HG03095 (cell line): ENCODE measurements at regions not wholly inside any gene's neighbourhood (a gene's known extent, or its start where the extent isn't known, plus 50 kb on each side); places are given as distances from the start of the nearest gene placed in this dataset.
"Not testable (repeated sequence)": the region's sequence is repeated elsewhere in the genome, so short reads cannot be mapped to it uniquely, and the experiment has no call there.

Experiments
- ATAC-seq: cut with Tn5 transposase; IDR thresholded peaks from one replicate; pipeline ENCODE4 v1.9.1; 2021; ENCODE audit warnings: moderate library complexity; ENCODE audit not compliant: unreplicated experiment

DNA sequence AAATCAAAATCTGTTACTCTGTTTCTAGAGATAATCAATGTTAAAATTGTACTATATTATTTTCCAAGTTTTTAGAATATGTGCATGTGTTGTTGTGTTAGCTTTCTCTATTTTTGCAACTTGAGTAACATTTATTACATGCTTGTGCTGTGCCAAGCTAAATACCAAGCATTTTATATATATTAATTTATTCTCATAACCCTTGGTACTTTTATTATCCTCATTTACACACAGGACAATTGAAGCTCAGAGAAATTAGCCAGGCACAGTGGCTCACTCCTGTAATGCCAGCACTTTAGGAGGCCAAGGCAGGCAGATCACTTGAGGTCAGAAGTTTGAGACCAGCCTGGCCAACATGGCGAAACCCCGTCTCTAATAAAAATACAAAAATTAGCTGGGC lies 254.0 kb upstream of the DMRT1 start:
- ATAC-seq, result no peak

DNA sequence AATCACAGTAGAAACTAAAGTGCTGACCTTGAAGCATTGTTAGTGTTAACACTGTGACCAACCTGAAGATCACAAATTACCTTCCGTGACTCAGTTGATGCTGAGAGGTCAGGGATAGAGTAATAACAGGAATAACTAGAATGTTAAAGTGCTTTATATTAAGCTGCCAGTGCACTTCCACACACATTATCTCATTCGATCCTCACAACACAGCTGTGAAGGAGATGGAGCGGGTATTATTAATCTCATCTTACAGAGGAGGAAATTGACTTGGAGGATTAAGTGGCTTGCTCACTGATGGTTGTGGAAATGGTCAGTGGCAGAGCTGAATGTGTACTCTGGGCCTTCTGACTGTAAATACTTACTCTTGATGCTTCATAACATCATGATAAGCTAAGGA lies 252.5 kb upstream of the DMRT1 start:
- ATAC-seq, result no peak

DNA sequence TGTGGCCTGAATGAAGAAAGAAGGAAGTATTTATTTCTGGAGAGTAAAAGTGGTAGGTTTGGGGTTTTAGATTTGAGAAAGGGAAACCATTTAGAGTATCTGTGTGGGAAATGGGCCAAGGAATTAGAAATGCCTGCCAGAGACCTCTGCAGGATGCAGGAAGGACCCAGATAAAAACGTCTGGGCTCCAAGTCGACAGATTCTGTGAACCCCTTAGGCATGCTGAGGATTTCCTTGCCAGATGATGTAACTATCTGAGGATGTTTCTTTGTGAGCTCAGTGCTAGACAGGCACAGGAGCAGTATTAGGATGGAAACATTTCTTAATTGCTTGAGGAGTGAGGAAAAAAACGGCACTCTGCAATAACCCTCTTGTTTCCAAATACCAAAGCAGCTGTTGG lies 251.8 kb upstream of the DMRT1 start:
- ATAC-seq, result no peak

DNA sequence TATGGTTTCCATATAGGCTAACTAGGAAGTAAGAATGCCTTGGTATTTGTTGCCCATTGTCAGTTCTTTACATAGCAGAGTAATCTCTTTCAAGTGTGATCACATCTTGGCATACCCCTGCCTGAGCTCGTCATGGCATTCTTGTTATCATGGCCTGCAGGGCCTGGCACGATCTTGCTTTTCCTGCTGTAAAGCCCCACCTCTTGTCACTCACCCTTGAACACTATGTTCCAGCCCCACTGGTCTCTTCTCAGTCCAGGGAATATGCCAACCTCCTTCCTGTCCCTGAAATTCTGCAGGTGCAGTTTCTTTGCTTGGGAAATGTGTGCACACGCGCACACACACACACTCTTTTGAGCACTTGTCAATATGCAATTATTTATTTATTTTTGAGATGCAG lies 250.2 kb upstream of the DMRT1 start:
- ATAC-seq, result no peak

DNA sequence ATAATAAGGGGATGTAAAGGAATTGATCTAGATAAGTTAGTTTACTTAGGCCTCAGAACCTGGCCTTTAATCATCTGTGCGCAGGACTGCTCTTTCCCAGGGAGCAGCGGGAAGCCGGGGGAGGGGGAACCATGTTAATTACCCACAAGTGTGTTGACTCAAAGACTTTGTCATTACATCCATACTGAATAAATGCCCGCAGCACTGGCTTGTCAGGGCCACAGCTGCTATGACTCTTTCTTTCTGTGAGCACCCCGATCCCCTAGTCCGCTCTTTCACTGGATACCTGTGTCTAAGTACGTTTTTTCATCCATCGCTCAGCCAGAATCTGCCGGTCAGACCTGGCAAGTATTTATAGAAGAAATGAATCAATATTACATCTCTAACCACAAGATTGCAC lies 249.3 kb upstream of the DMRT1 start:
- ATAC-seq, result no peak

DNA sequence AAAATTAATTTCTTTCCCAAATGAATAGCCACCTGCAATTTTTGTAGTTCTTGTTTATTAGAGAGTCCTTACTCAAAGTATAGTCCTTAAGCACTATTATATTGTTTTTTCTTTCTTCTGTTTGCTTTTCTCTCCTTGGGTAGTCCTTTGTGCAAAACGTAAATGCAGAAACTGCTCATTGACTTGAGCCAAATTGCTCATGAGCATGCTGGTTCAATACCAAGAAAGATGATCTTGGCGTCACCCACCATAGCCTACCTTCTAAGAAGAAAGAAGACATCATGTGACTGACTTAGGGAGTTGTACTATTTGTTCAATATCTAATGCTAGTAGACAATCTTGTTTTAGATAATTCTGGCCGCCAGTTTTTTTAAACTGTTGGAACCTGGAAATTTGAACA lies 248.8 kb upstream of the DMRT1 start:
- ATAC-seq, result no peak

DNA sequence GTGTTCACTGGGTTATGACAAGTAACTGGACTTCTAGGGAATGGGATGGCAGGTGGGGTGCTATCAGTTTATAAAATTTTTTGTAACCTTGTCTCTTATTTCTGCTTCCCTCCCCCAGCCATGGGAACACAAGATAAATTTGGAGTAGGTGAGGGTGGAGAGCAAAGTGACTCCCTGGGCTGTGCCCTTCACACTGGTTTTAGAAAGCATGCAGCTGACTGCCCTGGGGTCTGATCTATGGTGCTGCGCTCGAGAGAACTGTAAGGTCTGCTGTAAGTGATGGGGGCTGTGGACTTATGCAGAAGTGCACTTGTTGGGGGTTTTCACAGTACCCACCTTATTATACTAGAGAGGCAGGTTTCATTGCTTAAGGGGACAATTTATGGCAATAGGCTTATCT lies 247.7 kb upstream of the DMRT1 start:
- ATAC-seq, result no peak

DNA sequence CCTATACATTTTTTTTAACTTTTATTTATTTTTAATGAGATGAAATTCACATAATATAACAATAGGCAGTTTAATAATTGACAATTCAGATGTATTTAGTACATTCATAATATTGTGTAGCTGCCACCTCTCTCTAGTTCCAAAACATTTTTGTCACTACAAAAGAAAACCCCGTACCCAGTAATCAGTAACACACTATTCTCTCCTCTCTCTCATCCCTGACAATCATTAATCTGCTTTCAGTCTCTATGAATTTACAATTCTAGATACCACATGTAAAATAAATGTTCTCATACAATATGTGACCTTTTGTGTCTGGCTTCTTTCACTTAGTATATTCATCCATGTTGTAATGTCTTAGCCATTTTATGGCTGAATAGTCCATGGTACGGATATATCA lies 244.8 kb upstream of the DMRT1 start:
- ATAC-seq, result no peak

DNA sequence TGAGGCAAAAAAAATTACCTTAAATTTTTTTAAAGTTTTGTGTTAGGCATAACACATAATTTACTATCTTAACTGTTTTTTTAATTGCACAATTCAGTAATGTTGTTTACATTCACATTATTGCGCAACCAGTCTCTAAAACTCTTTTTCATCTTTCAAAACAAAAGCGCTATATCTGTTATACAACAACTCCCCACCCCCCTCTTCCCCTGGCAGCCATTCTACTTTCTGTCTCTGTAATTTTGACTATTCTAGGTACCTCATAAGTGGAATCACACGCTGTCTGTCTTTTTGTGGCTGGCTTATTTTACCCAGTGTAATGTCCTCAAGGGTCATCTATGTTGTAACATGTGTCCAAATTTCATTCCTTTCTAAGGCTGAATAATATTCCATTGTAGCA lies 241.5 kb upstream of the DMRT1 start:
- no peak for ATAC-seq

DNA sequence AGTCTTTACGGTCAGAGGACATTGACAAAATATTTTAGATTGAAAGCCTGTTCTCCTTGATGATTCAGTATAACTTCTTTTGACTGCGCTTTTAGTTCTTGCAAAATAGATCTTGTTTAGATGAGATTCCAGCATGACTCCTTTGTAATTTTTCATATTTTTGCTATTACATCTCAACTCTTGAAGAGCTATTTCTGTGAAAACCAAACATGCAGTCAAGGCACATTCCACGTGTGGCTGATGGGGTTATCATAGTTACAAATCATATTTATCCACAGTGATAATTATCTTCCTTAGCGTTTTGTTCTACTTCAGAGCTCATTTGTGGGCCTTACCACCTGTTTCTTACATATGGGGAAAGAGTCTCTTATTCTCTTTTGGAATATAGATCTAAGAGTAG lies 238.8 kb upstream of the DMRT1 start:
- ATAC-seq, result no peak

DNA sequence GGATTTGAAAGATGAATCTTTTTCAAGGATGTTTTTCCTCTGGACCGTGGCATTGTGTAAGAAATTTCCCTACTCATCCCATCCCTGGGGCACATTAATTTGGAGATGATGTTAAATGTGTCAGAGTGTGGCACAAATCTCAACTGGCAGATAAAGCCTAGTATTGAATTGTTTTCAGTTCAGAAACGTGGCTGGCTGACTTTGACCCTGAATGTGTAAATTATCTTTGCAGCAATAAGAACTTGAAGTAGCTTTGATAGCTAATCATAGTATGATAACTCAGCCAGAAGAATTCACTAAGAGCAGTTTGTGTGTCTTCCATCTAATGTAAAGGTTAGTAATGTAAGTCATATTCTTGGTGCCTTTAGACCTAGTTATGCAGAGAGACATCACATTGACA lies 238.4 kb upstream of the DMRT1 start:
- ATAC-seq, result no peak

DNA sequence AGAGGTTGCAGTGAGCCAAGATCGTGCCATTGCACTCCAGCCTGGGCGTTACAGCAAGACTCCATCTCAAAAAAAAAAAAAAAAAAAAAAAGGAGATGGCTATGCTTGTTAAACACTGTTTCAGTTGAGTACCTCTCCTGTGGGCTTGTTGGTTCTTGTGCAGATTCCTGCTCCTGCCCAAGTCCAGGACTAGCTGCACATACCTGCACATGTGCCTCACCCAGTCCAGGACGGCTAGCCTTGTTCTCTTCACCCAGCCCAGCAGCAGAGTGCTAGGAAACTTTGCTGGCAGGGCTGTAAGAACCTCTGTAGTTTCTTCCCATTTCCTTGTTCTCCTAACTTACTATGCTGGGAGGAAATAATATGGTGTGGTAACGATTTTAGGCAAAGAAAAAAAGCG lies 234.1 kb upstream of the DMRT1 start:
- no peak for ATAC-seq

DNA sequence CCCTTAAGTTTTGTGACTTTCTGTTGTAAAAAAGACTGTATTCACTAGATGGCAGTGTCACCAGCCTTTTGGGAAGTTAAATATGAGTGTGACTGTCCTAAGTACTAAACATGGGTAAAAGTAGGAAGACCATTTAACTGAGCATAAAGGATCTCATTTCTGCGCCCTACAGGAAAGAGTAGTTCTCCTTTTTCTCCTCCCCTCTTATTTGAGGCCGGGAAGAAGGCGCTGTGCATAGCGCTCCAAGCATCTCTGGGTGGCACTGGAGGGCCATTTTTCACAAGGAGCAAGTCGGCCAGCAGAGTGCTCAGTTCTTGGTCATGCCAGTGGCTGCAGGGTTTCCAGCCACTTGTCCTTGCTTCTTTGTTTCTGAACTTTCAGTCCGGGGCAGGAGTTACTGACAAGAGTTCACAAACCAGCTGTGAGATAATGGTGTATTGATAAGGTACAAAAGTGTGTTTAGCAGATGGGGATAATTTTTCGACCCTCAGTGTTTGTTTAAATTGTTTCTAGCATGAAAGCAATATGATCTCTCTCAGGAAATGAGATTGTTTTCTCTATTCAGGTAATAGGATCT lies 227.6 kb upstream of the DMRT1 start:
- ATAC-seq, result peak; percentile 79

DNA sequence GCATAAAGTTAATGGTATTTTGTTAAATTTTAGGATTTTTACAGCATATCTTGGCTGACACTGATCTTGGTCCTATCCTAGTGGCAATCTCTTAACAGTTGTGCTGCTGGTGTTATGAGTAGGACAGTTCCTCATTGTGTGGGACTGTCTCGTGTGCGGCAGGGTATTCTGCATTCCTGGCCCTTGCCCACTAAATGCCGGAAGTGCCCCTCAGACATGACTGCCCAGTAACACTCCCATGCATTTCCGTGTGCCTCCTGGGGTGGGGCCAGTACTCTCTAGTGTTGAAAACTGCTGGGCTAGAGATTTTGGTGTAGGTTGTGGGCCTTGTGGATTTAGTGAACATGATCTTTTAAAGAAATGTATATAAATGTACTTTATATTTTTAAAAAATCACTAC lies 227.1 kb upstream of the DMRT1 start:
- ATAC-seq, result no peak

DNA sequence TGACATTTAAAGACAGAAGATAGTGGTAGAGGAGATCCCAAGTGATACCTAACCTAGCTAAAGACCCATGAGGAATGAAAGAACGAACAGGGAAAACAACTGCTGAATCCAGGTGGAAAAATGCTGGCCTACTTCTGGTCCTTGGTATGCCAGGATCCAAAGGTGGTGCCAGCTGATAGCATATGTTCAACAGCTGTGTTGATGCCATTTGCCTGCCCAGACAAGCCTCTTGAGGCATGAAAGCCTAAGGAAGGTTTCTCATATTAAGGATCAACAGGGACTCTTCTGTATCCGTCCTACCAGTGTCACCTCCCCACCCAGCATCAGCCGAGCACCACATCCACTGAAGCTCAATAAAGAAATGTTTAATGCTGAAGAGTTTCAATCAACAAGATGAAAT lies 225.7 kb upstream of the DMRT1 start:
- ATAC-seq, result no peak

DNA sequence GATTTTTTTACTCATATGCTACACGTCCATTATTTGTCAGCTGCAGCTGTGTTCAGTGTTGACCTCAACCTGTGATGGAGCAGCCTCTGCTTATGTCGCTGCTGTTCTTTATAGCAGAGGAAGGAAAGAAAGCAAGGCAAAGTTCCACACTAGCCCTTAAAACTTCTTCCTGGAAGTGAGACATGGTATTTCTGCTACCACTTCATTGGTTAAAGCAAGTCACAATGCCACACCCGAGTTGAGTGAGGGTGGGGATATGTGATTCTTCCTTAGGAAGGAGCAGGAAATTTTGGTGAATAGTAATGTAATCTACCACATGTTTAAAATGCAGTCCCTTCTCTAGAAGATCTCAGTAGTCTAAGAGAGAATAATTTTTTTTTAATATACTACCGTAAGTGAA lies 224.8 kb upstream of the DMRT1 start:
- ATAC-seq, result no peak

DNA sequence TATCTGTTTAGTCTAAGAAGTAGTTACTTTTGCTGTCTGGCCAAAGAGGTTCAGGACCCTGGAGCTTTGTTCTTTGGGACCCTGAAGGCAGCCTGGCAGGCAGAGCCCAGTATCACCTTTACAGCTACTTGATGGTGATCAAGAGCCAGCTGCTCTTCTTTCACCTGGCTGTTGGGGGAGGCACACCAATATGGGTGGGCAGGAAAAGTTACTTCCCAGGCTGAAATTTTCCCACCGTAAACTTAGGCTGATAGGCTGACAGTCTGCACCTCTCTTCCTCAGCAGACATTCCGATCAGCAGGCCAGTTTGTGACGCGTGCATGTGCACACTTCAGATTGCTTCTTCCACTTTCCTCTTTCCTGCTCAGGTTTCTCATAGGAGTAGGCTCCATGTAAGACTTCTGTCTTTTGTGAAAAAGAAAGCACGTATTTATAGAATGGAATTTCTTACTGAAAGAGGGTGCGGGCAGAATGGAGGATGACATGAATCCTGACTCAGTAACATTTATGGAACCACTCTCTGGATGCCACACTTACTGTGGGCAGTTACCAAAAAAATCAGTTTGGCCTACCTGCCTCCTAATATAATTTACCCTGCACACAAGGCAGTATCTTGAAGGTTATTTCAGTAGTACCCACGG lies 223.9 kb upstream of the DMRT1 start:
- no peak for ATAC-seq

DNA sequence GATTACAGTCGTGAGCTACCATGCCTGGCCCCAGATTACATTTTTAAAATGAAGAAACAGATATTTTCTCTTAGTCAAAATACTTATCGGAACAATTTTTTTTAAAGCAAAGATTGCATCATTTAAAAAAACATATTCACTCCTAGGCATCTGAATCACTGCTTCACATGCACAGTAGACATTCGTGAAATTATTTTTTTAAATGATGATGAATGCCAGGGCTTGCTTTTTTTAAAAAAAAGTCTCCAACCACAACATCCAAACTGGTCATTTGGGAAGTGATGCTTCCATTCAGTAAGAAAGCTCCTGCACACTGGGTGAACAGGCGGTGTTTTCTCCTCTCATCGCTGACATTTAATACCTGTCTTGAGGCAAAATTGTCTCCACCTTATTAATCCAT lies 223.0 kb upstream of the DMRT1 start:
- no peak for ATAC-seq

DNA sequence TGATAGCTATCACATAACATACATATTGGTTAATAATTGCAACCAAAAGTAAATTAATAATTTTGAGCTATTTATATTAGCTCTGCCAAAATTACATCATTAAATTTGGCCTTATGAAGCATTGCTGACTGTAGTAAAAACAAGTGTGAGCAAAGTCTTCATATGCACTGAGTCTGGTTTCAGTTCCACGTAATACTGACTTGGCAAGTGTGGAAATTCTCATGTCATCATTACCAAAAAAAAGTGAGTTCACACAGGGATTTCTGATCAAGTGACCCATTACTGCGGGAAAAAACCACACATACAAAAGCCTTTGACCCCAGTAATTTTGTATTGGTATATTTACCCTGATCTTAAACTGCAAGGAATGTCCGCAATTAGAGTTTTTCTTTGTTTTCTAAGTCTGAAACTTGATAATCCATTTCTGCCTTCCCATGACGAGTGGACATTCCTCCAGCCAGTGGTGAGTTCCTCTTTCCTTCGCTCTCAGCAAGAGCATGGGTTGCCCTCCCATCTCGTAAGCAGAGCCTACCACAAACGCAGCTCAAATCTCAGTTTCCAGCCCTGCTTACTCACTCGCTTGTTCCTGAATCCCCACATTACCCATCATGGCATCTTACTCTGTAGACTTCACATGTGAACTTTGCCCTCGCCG lies 220.2 kb upstream of the DMRT1 start:
- ATAC-seq, result no peak

DNA sequence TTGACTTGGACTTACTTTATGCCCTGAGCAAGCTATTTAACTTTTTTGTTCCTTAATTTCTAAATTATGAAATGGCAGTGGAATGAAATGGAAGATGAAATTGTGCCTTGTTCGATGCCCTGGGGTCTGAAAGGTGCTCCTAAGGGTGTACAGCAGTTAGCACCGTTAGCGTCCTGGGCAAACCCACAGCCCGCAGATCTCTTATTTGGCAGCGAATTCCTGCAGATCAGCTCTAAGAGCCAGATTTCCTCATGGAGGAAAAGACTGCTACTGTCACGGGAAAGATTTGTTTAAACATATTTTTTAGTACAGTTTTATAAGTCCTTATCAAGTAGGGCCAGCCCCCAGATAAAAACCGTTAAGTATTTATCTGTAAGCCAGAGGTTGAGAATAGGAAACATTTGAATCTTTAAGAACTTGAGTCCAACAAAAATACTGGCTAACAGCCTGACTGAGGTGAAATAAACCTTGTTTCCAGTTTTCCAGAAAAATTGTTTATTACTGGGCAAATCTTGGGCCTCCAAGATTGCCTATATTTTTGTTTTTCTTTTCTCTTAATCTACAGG lies 216.5 kb upstream of the DMRT1 start:
- no peak for ATAC-seq

DNA sequence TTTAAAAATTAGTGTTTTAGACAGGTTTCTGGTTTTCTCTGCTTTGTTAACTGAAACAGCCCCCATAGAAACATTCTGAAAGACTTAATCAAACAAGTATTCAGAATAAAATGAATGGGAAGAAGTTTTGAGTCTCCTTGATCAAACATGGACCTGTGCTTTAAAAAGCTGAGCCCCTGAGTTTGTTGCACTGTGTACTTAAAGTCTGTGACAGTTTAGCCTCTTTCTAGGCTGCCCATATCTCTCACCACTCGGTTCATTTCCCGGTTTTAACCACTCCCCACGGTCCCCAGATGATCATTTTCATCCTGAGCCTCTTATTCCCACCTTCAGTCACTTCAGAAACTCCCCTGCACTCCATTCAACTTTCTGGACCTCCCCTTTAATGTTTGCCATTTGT lies 215.9 kb upstream of the DMRT1 start:
- ATAC-seq, result no peak

DNA sequence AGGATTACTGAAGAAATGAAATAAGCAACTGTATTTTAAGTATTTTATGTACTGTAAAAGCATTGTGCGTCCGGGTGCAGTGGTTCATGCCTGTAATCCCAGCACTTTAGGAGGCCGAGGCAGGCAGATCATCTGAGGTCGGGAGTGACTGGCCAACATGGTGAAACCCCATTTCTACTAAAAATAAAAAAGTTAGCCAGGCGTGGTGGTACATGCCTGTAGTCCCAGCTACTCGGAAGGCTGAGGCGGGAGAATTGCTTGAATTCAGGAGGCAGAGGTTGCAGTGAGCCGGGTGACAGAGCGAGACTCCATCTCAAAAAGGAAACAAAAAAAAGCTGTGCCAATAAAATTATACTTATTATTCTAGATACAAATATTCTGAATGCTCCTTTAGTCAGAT lies 215.4 kb upstream of the DMRT1 start:
- ATAC-seq, result not testable (repeated sequence)

DNA sequence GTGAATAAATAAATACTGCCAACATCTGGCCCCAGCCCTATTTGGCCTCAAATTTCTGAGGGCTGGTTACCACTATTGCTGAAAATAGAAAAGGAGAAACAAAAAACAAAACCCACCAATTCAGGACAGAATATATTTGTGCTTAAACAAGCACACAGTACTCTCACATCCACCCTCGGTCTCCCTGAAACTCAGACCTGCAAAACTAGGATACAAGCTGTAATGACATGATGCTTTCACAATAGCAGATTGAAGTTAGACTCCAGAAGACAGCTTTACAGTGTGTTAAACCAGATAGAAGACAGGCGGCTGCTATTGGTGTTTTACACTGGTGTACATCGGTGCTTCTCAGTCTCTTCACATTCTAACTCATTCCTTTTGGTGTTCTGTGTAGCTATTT lies 214.9 kb upstream of the DMRT1 start:
- ATAC-seq, result peak; percentile 75
